Stimulated activated CD4-positive, alpha-beta T cell treated with anti-CD3 and anti-CD28 coated beads, Interleukin-2, amount 100 ng/mL, for 24 hours (primary cell): ENCODE measurements at regions not wholly inside any gene's neighbourhood (a gene's known extent, or its start where the extent isn't known, plus 50 kb on each side); places are given as distances from the start of the nearest gene placed in this dataset.
"Not testable (repeated sequence)": the region's sequence is repeated elsewhere in the genome, so short reads cannot be mapped to it uniquely, and the experiment has no call there.

Experiments used
- DNase-seq, 2 donors: peaks; one replicate each; pipeline ENCODE4 v3.0.0-alpha.2; 2020

DNA sequence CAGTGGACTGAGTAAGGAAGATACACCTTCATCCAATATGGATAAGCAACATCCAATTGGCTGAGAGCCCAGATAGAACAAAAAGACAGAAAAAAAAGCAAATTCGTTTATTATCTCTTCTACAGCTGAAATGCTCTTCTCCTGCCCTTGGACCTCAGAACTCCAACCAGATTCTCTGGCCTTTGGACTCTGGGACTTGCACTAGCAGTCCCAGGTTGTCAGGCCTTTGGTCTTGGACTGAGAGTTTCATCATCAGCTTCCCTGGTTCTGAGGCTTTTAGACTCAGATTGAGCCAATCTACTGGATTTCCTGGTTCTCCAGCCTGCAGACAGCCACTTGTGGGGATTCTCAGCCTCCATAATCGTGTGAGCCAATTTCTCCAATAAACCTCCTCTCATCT, 926.8 kb downstream of the PLA2G4A start:
- no peak for DNase-seq

DNA sequence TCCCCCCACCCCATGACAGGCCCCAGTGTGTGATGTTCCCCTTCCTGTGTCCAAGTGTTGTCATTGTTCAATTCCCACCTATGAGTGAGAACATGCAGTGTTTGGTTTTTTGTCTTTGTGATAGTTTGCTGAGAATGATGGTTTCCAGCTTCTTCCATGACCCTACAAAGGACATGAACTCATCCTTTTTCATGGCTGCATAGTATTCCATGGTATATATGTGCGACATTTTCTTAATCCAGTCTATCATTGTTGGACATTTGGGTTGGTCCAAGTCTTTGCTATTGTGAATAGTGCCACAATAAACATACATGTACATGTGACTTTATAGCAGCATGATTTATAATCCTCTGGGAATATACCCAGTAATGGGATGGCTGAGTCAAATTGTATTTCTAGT, 927.9 kb downstream of the PLA2G4A start:
- DNase-seq: not testable (repeated sequence)

DNA sequence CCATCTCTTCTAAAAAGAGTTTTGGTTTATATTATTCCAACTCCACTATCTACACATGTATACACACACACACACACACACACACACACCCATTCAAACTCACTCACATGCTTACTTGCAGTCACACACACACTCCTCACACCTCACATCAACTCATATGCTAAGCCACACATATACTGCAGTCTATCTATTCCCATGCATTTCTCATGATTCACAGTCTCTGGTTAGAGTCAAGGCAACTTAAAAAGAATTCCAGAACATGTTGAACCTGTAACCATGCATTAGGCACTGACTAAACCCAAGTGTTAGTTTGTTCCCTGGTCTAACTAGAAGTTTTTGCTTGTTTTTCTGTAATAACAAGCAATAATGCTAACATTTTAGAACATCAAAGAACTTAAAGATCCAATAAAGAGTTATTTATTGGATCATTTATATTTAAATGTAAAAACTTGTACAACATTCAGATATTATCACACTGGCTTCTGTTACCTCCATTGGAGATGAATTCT, 931.1 kb downstream of the PLA2G4A start:
- DNase-seq: no peak

DNA sequence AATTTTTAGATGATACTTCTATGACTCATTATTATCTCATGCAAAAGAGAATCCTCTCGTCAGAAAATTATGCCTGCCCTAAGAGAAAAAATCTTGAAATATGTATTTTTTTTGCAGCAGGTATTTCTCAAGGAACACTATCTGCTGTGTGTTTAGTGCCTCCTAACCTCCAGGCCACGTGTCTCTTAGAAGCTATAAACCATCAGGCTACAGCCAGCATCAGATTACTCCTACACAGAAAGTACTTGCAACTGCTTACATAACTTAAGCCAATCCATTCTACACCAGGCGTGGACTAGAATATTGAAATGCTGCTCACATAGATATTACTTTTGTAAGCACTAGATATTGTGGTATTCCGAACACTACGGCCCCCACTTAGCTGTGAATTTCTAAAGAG, 933.4 kb downstream of the PLA2G4A start:
- DNase-seq: no peak

DNA sequence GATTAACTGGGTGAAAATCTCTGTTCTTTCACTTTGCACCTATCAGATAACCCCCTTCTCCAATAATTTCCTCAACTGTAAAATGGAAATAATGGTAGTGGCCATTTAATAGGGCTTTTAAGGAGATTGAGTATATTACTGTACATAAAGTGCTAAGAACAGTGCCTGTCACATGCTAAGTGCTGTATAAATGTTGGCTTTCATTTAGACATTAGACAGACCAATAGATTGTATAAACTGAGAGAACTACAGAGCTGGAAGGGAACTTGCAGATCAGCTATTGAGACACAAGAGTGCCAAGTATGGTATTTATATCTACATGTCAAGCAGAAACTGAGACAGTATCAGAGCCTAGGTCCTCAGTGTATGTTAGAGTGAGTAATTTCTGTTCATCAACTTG, 934.7 kb downstream of the PLA2G4A start:
- DNase-seq: no peak

DNA sequence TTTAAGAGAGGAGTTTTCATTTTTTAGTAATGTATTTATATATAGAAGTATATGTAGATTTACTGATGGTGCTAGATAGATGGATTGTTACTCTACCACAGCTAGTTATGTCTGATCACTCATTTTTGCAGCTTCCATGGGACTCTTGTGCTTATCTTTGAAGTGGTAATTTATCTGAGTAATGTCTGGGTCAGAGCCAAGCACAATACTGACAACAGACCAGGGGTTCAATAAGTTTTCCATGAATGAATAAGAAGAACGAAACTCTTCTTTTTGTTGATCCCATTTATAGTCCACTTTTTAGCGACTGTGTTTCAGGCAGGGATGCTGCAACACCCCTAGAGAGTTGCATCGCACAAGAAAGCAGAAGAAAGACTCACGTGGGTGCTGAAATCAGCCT, 935.2 kb downstream of the PLA2G4A start:
- DNase-seq: no peak

DNA sequence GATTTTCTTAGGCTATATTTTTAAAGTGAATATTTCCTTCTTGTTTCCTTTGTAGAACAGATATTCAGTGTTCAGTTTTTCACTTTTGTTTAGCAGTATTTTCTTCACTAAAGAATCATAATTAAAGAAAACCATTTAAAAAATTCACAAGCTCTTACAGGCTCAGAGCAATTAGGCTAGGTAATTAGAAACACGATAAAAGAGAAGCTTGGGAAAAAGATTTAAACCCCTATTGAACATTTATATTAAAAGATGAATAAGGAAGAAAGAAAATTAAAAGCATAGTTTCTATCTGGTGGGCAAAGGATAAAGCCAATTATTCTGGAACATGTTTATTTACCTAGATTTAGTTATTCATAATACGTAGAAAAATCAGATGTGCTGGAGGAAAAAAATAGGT, 942.6 kb downstream of the PLA2G4A start:
- no peak for DNase-seq

DNA sequence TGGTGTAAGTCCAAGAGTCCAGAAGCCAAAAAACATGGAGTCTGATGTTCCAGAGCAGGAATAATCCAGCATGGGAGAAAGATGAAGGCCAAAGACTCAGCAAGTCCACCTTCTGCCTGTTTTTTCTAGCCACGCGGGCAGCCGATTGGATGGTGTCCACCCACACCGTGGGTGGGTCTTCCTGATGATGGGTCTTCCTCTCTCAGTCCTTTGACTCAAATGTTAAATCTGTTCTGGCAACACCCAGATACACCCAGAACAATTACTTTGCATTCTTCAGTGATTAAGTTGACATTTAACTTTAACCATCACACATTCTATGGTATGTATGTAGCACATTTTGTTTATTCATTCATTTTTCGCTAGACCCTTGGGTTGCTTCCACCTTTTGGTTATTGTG, 944.4 kb downstream of the PLA2G4A start:
- no peak for DNase-seq

DNA sequence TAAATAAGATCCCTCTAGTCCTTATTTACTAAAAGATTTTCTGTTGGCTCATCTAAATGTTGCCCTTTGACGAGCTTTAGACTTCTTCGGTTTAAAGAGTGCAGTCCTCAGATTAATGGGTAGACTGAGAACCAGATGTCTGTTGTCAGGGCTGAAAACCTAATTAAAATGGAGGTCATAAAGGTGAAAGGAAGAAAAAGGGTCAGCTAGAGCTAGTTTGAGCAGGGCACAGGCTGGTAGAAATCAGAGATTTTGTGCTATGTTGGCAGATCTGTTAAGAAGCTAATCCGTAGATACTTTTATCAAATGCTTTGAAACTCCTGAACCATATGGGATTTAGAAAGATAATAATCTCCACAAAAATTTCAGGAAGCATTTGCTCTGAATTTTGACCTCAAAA, 959.0 kb downstream of the PLA2G4A start:
- no peak for DNase-seq

DNA sequence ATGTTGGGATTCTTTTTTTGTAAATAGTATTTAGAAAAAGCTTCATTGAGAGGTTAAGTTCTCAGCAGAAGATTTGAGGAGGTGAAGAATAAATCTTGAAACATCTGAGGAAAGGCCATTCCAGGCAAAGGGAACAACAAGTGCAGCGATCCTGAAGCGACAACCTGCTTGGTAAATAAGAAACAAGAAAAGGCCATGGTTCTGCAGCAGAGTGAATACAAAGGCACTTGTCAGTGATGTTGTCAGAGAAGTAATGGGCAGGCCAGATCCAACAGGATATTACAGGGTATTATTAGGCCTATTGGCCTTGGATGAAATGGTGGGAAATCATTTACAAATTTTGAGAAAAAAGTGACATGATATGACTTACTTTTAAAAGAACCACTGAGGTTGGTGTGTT, 960.0 kb downstream of the PLA2G4A start:
- DNase-seq: no peak

DNA sequence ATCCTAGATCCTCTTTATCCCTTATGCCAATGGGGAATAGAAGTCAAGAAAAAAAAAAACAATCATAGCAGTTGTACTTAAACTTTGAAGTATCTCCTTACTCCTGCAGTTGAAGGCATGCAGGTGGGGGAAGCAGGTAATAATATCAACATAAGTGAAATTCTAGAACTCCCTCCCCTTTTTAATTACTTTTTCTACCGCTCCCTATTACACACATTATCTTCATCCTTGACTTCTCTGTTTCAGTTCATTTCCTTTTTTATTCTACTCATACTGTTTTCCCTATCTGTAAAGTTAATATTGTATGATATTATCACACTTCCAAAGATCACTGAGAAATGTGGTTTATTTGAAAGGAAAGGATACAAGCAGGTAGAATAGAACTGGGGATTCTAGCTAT, 962.0 kb downstream of the PLA2G4A start:
- DNase-seq: no peak

DNA sequence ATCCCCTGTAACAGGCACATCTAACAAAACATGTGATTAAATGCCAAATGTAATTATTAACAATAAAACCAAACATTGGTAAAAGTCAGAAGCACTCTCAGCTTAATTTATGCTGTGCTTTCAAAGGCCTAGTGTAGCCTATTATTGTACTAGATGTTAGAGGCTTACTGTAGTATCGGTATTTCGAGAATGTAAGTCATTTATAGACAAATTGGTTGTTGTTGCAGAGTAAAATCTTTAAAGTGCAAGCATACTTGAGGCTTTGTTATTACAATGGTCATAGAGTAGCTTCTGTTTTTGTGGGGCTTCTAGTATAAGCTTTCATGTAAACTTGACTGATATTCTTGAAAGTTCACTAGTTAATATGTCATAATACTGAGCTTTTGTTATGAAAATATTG, 965.8 kb downstream of the PLA2G4A start:
- no peak for DNase-seq

DNA sequence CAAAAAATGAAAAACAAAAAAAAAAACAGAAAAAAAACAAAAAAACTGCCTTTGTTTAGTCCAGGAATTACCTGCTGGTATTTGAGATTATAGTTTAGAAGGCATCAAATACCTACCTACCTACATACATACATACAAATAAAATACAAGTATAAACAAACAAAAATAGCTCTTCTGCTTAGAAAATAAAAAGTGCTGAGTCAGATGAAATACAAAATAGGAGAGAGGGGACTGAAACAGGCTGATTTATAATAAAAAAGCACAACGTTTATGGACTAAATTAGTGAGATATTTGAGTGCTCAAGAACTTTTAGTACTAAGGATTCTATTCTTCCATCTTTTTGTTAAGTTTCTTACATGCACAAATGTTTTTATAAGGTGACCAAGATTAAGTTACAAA, 980.8 kb downstream of the PLA2G4A start:
- DNase-seq: no peak

DNA sequence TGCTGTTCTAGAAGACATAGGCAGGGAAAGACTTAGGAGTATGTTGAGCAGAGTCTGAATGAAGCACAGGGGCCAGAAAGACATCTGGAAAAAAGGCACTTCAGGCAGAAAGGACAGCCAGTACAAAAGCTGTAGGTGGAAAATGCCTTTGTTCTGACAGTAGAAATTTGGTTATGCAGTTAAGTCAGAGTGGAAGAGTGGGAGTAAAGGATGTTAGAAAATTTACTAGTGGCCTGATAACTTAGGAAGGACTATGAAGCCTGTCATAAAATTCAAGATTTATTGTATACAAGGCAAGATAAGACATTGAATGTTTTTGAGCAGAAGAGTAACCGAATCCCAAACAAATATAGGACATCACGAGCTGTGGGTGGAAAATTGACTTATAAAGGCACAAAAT, 987.9 kb downstream of the PLA2G4A start:
- no peak for DNase-seq

DNA sequence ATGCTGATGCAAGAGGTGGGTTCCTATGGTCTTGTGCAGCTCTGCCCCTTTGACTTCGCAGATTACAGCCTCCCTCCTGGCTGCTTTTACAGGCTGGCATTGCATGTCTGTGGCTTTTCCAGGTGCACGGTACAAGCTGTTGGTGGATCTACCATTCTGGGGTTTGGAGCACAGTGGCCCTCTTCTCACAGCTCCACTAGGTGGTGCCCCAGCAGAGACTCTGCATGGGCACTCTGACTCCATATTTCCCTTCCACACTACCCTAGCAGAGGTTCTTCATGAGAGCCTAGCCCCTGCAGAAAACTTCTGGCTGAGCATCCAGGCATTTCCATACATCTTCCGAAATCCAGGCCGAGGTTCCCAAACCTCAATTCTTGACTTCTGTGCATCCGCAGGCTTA, 989.0 kb downstream of the PLA2G4A start:
- no peak for DNase-seq

DNA sequence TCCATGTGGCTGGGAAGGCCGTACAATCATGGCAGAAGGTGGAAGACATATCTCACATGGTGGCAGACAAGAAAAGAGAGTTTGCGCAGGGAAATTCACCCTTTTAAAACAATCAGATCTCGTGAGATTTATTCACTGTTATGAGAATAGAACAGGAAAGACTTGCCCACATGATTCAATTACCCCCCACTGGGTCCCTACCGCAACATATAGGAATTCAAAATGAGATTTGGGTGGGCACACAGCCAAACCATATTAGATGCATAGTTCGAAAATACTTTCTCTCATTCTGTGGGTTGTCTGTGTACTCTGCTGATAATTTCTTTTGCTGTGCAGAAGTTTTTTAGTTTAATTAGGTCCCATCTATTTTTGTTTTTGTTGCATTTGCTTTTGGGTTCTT, 990.3 kb downstream of the PLA2G4A start:
- DNase-seq: no peak

DNA sequence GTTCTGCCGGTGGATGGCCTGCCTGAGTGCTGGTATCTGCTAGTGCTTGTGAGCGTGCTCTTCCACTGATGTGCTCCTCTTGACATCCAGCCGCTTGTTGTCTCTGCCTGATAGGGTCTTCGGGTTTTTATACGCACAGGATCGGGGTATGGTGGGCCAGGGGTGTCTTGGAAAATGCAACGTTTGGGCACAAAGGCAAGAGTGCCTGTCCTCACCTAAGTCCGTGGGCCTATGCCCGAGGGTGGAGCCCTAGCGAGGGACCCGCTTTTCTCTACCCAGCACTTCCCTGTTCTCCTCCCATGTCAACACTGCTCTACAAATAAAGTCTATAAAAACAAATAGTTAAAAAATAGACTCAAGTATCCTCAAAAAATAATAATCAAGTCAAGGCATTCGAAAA, 1007.8 kb downstream of the PLA2G4A start:
- DNase-seq: no peak

DNA sequence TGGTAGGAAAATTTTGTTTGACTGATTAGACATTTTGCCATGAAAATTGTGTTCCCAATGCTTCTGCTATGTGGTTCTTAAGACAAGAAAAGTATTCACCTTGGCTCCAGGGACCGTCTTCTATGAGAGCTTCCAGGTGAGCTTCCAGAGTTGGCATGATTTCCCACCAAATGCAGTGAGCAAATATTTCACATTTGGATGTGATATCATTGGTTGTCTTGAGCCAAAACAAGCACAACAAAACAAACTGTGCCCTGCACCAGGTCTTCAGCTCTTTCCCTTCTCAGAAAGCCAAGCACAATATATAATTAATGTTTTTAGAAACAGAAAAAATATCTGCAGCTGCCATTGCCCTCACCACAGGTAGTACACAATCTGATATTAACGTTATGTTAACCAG, 1009.0 kb downstream of the PLA2G4A start:
- no peak for DNase-seq

DNA sequence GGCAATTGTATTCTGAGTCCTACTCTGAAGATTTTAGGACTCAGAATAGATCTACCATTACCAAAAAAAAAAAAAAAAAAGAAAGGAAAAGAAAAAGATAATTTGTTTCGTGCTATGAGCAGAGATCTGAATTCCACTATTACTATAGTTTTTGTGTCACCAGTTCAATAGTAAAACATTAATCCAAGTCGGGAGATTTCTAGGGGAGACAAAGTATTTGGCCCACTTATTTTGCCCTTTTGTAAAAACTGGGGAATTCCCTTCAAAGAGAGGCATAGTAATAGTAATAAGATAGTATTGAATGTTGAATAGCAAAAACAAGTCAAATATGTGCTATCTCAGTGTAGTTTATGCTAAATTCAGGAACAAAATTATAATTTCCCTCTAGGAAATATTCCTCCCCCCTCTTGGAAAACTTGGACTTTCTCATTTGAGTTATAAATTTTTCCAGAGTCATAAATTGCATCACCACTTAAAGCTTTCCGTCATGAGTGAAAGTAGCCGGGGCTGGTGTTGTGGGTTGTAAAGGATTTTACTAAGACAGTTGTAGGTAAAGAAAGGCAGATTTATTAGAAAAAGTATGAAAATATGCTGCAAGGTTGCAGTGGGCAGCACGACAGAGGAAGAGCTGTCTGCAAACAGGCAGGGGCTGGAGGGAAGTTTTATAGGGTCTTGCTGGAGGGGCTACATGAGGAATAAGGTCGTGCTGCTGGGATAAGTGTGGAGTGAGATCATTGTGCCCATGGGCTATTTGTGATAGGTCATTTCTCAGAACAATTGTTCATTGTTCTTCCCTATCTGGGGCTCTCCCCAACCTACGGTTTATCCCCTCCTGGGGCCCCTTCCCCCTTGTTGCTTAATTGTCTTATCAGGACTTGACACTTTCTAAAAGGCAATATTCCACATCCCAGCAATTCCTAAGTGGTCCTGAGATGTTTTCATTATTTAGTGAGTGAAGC, 1009.9 kb downstream of the PLA2G4A start:
- DNase-seq: no peak

DNA sequence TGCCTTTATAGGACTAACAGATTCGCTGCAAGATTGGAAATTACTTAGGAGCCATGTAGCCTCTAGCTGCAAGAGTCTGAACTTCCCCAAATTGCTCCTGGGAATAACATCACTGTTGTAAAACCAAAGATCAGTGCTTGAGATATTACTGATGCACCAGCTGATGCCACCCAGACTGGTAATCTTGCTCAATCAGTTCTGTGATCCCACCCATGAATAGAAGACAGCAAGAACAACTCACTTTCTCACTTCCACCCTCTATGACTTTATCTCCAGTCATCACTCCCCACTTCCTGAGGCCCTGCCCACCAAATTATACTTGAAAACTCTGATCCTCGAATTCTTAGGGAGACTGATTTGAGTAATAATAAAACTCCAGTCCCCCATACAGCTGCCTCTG, 1011.1 kb downstream of the PLA2G4A start:
- no peak for DNase-seq

DNA sequence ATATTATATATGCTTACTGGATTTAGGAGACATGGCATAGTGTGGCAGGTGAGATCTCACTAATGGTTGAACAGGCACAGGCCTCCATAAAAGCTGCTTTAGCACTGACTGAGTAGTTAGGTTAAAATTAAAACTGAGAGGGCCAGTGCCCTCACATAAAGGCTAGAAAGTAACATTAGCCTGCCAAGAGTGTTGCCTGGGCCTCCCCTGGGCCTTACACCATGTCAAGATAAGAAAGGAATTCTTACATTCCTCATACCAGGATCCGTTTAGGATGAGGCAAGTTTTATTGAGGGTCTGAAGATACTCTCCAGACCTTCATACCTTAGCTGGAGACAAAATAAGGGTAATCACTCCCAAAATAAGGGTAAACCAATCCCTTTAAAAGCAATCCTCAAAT, 1011.8 kb downstream of the PLA2G4A start:
- no peak for DNase-seq

DNA sequence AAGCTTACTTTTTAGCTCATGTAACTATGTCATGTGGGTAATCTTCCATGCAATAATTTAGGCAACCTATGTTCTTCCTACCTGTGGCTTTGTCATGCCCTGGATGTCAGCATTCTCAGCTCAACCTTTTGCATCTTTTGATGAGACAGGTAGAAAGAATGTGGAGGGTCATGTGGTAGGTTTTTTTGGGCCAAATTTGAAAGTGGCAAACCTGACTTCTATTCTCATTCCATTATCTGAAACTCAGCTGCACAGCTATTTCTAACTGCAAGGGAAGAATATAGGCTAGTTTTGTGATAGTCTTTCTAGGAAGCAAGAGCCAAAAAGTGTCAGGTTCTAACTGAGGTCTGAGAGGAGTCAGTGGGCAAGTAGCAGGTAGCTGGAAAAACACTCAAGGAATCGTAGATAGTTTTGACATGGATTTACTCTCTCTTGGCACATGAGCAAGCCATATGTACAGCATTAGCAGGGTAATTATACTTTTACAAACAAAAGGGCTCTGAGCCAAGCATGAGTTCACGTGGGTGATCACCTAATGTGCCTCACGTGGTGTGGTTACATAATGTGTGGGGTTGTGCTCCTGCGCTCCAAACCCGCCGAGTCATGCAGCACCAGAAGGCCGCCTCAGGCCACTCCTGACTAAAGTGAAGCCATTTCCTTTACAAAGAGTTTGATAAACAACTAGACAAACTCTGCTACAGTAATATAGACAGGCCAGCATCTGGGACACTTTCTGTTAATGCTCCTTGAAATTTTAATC, 1013.8 kb downstream of the PLA2G4A start:
- DNase-seq: no peak

DNA sequence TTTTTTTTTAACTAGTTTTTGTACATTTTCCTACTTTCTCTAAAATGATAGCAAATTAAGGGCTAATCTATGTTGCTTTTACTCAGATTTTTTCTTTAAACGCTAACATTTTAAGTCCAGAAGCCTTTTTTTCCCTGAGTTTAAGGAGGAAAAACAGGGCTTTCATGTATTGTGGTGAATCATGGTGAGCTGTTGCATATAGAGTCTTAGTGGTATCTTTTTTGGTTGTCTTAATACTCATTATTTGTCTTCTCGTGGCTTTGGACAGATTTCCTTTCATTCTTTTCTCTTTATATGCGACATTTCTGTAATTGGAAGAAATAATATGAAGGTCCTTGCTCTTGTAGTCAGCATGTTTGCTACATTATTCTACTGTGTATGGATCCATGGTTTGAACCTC, 1015.6 kb downstream of the PLA2G4A start:
- no peak for DNase-seq

DNA sequence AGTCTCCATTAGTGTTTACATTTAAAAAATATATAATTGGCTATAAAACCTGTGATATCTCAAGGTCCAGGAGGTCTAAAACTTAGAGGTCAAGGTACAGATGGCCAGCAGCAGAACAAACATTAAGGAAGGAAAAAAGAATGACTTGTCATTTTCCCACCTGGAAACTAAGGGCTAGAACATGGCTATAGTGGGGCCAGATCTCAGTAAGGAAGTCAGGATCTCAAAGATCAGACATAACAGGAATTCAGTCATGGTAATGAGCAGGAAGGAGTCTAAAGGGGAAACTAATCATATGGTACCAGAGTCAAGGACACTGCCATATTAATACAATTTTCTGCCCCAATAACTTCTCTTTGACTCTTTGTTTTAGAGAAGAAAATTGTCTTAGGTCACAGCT, 1018.8 kb downstream of the PLA2G4A start:
- DNase-seq: no peak
